NB4 (cell line): ENCODE measurements at regions not wholly inside any gene's neighbourhood (a gene's known extent, or its start where the extent isn't known, plus 50 kb on each side); places are given as distances from the start of the nearest gene placed in this dataset.

Experiments
- DNase-seq: peaks from one replicate; pipeline ENCODE4 v3.0.0; 2010; ENCODE audit warnings: low read depth
- H3K4me3 ChIP-seq: one replicate; pipeline ENCODE4 v1.5.1; 2011; ENCODE audit warnings: mild to moderate bottlenecking, low read depth, low read length, moderate library complexity
- MYC ChIP-seq: IDR thresholded peaks from 2 replicates; pipeline ENCODE4 v1.6.1; 2011; ENCODE audit warnings: low read depth, low read length
- POLR2A ChIP-seq: IDR thresholded peaks from 2 replicates; pipeline ENCODE4 v1.6.1; 2011; ENCODE audit warnings: mild to moderate bottlenecking; ENCODE audit not compliant: insufficient read length; ENCODE audit errors: extremely low read depth
- TF ChIP-seq, protein P1 (sequence below): IDR thresholded peaks from 2 replicates; pipeline ENCODE4 v1.6.1; 2011; ENCODE audit warnings: low read depth, low read length
- TF ChIP-seq, protein P2 (sequence below): IDR thresholded peaks from one replicate; pipeline ENCODE4 v1.5.1; 2012; ENCODE audit warnings: low read depth, low read length

DNA sequence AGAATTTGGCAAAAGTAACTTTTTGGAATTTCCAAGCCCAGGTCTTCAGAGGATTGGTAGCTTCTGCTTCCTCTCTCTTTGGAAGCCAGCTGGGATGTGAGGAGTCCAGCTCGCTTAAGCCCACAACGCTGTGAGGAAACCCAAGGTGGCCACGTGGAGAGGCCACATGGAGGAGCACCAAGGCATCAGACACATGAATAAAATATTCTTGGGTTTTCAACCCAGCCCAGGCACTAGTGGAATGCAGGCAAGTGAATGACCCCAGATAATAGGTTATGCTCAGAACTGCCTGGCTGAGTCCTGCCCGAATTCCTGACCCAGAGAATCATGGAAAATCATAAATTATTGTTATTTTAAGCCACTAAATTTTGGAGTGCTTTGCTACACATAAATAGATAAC, 119.7 kb upstream of the PARP11 start:
- H3K4me3 ChIP-seq: no peak overlapping the region
- no peak for DNase-seq
- TF ChIP-seq, protein P1, sequence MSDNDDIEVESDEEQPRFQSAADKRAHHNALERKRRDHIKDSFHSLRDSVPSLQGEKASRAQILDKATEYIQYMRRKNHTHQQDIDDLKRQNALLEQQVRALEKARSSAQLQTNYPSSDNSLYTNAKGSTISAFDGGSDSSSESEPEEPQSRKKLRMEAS: peak; percentile 26; the same call in 1 of the 2 replicates
- TF ChIP-seq POLR2A (no peak), MYC (no peak)
- TF ChIP-seq, protein P2, sequence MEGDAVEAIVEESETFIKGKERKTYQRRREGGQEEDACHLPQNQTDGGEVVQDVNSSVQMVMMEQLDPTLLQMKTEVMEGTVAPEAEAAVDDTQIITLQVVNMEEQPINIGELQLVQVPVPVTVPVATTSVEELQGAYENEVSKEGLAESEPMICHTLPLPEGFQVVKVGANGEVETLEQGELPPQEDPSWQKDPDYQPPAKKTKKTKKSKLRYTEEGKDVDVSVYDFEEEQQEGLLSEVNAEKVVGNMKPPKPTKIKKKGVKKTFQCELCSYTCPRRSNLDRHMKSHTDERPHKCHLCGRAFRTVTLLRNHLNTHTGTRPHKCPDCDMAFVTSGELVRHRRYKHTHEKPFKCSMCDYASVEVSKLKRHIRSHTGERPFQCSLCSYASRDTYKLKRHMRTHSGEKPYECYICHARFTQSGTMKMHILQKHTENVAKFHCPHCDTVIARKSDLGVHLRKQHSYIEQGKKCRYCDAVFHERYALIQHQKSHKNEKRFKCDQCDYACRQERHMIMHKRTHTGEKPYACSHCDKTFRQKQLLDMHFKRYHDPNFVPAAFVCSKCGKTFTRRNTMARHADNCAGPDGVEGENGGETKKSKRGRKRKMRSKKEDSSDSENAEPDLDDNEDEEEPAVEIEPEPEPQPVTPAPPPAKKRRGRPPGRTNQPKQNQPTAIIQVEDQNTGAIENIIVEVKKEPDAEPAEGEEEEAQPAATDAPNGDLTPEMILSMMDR: no peak

DNA sequence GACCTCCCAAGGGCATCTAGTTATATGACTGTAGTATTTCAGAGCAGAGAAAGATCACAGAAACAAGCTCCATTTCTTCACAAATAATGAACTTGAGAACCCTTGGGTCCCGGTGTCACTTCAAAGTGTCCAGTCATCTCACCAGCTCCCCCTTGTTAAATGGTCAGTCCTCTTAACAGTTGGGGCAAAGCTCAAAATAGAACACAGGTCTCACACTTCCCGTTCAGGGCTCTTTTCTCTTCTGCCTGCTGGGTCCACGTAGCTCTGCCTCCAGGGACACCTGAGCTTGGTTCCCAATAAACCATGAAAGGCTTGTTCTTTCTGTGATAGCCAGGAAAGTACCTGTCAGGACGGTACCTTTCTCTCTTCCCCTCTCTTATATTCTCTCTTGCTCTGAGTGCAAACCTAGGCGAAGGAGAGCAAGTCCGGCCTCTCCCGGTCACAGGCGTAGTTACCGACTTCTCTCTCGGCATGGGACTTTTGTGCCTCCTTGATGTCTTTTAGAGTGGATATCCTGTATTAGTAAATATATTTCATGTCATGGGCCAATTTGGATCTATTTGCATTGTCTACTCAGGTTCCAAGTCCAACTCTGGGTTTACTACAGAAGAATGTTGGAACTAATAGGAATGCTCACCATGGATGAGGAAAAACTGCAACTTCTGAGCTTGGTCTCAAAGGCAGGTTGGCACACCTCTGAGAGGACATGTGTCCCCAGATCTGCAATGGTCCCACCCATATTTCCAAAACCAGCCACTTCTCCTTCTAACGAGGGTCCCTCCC, 118.8 kb upstream of the PARP11 start:
- no peak overlapping the region for H3K4me3 ChIP-seq
- no peak for DNase-seq
- TF ChIP-seq, protein P1: no peak
- TF ChIP-seq MYC (no peak), POLR2A (no peak)
- TF ChIP-seq, protein P2: no peak

DNA sequence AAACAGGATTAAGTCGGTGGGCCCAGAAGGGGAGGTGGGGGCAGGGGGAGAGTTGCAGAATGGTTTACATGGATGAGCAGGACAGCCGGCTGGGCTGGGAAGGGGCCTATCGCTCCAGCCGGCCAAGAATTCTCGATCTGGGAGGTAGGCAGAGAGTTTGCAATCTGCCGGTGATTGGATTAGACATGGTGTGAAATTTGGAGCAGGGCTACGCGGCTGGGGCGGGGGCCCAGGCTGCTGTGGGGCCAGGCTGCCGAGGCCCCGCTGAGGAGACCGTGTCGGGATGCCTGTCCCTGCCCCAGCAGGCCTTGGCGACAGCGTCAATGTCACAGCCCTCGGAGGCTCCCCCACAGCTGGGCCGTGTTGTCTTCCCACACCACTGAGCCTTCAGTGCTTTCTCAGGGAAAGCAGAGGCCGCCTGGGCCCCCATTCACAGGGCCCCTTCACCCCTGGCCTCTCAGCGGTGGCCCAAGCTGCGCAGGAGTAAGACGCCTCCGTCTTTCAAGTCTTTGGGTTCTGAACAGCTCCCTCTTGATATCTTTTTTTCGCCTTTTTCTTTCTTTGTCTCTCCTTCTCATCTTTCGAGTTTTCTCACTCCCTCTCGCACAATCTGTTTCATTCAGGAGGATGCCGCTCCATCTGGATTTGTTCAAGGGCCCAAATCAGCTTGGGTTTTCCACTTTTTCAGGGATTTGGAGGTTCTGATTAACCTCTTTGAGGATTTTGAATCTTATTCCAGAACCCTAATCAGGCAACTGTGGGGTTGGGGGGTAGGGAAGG, 117.5 kb upstream of the PARP11 start:
- no peak for TF ChIP-seq POLR2A
- TF ChIP-seq, protein P1: no peak
- TF ChIP-seq, protein P2: no peak
- TF ChIP-seq MYC: no peak
- H3K4me3 ChIP-seq: no peak overlapping the region
- DNase-seq: no peak

DNA sequence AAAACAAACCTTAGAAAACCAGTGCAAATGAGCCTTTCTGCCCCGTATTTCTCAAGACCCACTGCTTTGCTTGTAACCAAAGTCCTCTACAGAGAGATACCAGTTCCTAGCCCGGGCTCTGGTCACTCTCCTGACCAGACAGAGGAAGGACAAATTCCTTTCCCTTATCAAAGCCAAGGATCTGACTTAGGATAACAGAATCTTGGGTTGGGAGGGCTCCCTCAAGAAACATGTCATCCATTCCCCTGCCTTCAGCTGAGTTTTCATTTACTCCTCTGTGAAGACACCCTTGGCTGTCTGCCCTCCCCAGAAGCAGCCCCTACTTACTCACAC, 116.0 kb upstream of the PARP11 start:
- TF ChIP-seq, protein P1: no peak
- TF ChIP-seq, protein P2: no peak
- TF ChIP-seq MYC: no peak
- no peak for TF ChIP-seq POLR2A
- H3K4me3 ChIP-seq: no peak overlapping the region
- DNase-seq: no peak

DNA sequence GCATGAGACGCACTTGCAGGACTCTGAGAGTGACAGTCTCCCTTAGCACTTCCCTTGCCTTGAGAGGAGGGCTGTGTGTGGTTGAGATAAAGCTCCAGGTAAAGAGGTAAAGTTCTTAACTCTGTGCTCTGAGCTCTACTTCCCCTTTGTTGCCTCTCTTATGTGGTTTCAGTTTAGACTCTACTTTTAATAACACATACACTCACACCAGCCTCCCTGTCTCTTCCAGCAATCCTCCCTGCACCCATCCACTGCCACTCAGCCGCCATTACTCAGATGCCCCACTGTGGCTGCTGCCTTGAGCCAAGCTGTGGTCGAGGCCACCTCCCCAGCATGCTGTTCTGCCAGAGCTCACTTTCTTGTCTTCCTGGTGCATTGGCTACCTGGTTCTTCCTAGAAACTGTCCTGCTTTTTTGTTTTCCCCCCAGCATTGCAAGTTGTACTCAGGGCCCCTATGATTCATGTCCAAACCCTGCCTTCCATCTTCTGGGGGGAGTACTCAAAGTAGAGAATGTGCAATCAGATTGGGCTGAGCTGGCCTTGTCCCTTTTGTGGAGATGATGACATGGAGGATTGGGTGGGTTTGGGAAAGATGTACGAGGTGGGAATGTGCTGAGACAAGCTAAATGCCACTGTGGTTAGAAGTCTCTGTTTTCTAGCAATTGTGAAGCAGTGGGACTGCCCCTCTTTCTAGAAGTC, 115.5 kb upstream of the PARP11 start:
- H3K4me3 ChIP-seq: no peak overlapping the region
- DNase-seq: peak; percentile 17
- TF ChIP-seq MYC (no peak), POLR2A (no peak)
- TF ChIP-seq, protein P1: no peak
- TF ChIP-seq, protein P2: no peak
